CD14-positive monocyte (primary cell): ENCODE measurements at regions not wholly inside any gene's neighbourhood (a gene's known extent, or its start where the extent isn't known, plus 50 kb on each side); places are given as distances from the start of the nearest gene placed in this dataset.

ENCODE experiments used
- DNase-seq, 3 donors: peaks; one replicate each; pipeline ENCODE4 v3.0.0-alpha.2; 2011 to 2022
- H2AFZ ChIP-seq: 2 replicates; pipeline ENCODE4 v1.6.0; 2012; ENCODE audit warnings: mild to moderate bottlenecking, low read depth, low read length, inconsistent platforms; ENCODE audit not compliant: insufficient read depth, poor library complexity, severe bottlenecking
- H3K27ac ChIP-seq, 2 donors: 1 replicate in 1 of 2; 2 replicates in 1 of 2; pipeline ENCODE4 v1.5.1; 2012 to 2013; ENCODE audit warnings: low read length in 2 of 2, control low read depth in 1 of 2, inconsistent platforms in 1 of 2, low read depth in 1 of 2, mild to moderate bottlenecking in 1 of 2
- H3K27me3 ChIP-seq, 2 donors: one replicate each; pipeline versions ENCODE4 v1.6.0 to v1.6.1; 2011 to 2013; ENCODE audit warnings: low read length in 2 of 2; ENCODE audit not compliant: control insufficient read depth in 2 of 2, insufficient read depth in 2 of 2
- H3K36me3 ChIP-seq, 2 donors: replicated peaks in 1 of 2; 1 replicate in 1 of 2; 2 replicates in 1 of 2; pipeline versions ENCODE4 v1.5.1 to v1.6.1; 2012 to 2013; ENCODE audit warnings: low read length in 2 of 2, control low read depth in 1 of 2, inconsistent platforms in 1 of 2, mild to moderate bottlenecking in 1 of 2; ENCODE audit not compliant: insufficient read depth in 2 of 2, control insufficient read depth in 1 of 2
- H3K4me1 ChIP-seq, 2 donors: 1 replicate in 1 of 2; 2 replicates in 1 of 2; pipeline versions ENCODE4 v1.5.1 to v1.6.1; 2012 to 2013; ENCODE audit warnings: low read length in 2 of 2, control low read depth in 1 of 2, inconsistent platforms in 1 of 2, mild to moderate bottlenecking in 1 of 2, moderate library complexity in 1 of 2; ENCODE audit not compliant: insufficient read depth in 2 of 2, control insufficient read depth in 1 of 2
- H3K4me2 ChIP-seq: replicated peaks from 2 replicates; pipeline ENCODE3; 2012; ENCODE audit warnings: low read length, moderate library complexity, mild to moderate bottlenecking; ENCODE audit not compliant: poor library complexity, severe bottlenecking; ENCODE audit errors: extremely low read depth
- H3K4me3 ChIP-seq, 3 experiments: fragments of 200-600 bp in 1 of 3; sonication (generic) in 1 of 3; replicated peaks in 1 of 3; 1 replicate in 2 of 3; 2 replicates in 1 of 3; pipeline ENCODE4 v1.5.1; 2011 to 2013; ENCODE audit warnings: low read length in 3 of 3, mild to moderate bottlenecking in 3 of 3, control low read depth in 2 of 3, low read depth in 2 of 3, inconsistent platforms in 1 of 3, moderate library complexity in 1 of 3
- H3K79me2 ChIP-seq: 2 replicates; pipeline ENCODE4 v1.6.0; 2012; ENCODE audit warnings: mild to moderate bottlenecking, control low read depth, inconsistent platforms, low read length, moderate library complexity; ENCODE audit not compliant: insufficient read depth
- H3K9ac ChIP-seq: 2 replicates; pipeline ENCODE4 v1.6.0; 2017; ENCODE audit warnings: low read length, mild to moderate bottlenecking; ENCODE audit not compliant: insufficient read depth, poor library complexity, severe bottlenecking
- H3K9me3 ChIP-seq, 2 donors: replicated peaks in 1 of 2; 1 replicate in 1 of 2; 2 replicates in 1 of 2; pipeline versions ENCODE4 v1.5.1 to v1.6.1; 2012 to 2013; ENCODE audit warnings: low read length in 2 of 2, control low read depth in 1 of 2; ENCODE audit not compliant: control insufficient read depth in 1 of 2, insufficient read depth in 1 of 2
- H4K20me1 ChIP-seq: 2 replicates; pipeline ENCODE4 v1.6.0; 2012; ENCODE audit warnings: mild to moderate bottlenecking, low read length, control low read depth, moderate library complexity; ENCODE audit not compliant: insufficient read depth
- H3K27ac Mint-ChIP-seq, 7 donors: one replicate each; pipeline ENCODE4 v1.8.0; 2020; ENCODE audit warnings: mild to moderate bottlenecking in 7 of 7, mixed read lengths in 7 of 7, moderate library complexity in 6 of 7, inconsistent platforms in 2 of 7
- H3K27me3 Mint-ChIP-seq, 3 donors: one replicate each; pipeline ENCODE4 v1.8.0; 2021 to 2022; ENCODE audit warnings: low read depth in 3 of 3, mild to moderate bottlenecking in 3 of 3, mixed read lengths in 3 of 3, moderate library complexity in 3 of 3, inconsistent platforms in 1 of 3
- H3K36me3 Mint-ChIP-seq, 2 donors: one replicate each; pipeline ENCODE4 v1.8.0; 2020; ENCODE audit warnings: mixed read lengths in 2 of 2, inconsistent platforms in 1 of 2, mild to moderate bottlenecking in 1 of 2
- H3K4me1 Mint-ChIP-seq: one replicate; pipeline ENCODE4 v1.8.0; 2020; ENCODE audit warnings: mild to moderate bottlenecking, mixed read lengths
- H3K4me3 Mint-ChIP-seq, 2 donors: one replicate each; pipeline ENCODE4 v1.8.0; 2020; ENCODE audit warnings: mild to moderate bottlenecking in 2 of 2, mixed read lengths in 2 of 2, moderate library complexity in 1 of 2
- H3K9me3 Mint-ChIP-seq, 7 donors: one replicate each; pipeline ENCODE4 v1.8.0; 2020 to 2022; ENCODE audit warnings: mixed read lengths in 7 of 7, mild to moderate bottlenecking in 6 of 7, moderate library complexity in 6 of 7, inconsistent platforms in 2 of 7
- CTCF ChIP-seq: fragments of 200-600 bp; IDR thresholded peaks from one replicate; pipeline ENCODE4 v1.8.0; 2022; ENCODE audit warnings: antibody characterized with exemption, mild to moderate bottlenecking
- WGBS: methylation state at CpG from one replicate; pipeline ENCODE4 v1.1.5; 2013; ENCODE audit warnings: missing lambda C conversion rate; ENCODE audit not compliant: insufficient coverage; 5-methylcytosine and 5-hydroxymethylcytosine counted together
- intact Hi-C, 2 donors: fragments of 100-400 bp; cut with micrococcal nuclease; formaldehyde crosslinking; loops; one replicate each; pipeline versions ENCODE4 v1.15.0 to v1.15.1; 2023

- H3K27me3 Mint-ChIP-seq, result no peaks in the 10 kb centered on the region
- H3K27ac ChIP-seq, result no peak overlapping the region
- H3K4me2 ChIP-seq, result no peak overlapping the region
- H3K4me3 Mint-ChIP-seq, result no peak overlapping the region
- no peaks in the 10 kb centered on the region for H3K27me3 ChIP-seq
- no peaks in the 10 kb centered on the region for H3K79me2 ChIP-seq
- no peaks in the 10 kb centered on the region for H3K36me3 ChIP-seq
- no peak overlapping the region for H2AFZ ChIP-seq
- H3K4me1 ChIP-seq, result no peaks in the 10 kb centered on the region
- no peaks in the 10 kb centered on the region for H4K20me1 ChIP-seq
- H3K9me3 Mint-ChIP-seq, result peaks cover 0 to 3% (median 0%) of the 10 kb centered on the region in 7 donors
- DNase-seq, result no peak
- H3K4me3 ChIP-seq, result no peak overlapping the region
- no peak for TF ChIP-seq CTCF
- H3K9me3 ChIP-seq, result no peaks in the 10 kb centered on the region
- no peaks in the 10 kb centered on the region for H3K4me1 Mint-ChIP-seq
- no peak overlapping the region for H3K9ac ChIP-seq
- WGBS, result 88% methylated on average over 2 of the region's 3 CpGs
- H3K27ac Mint-ChIP-seq, result no peak overlapping the region
- intact Hi-C loops, result no loop called here
- H3K36me3 Mint-ChIP-seq, result no peaks in the 10 kb centered on the region
Observed at GRCh38 chr5:93087326-93087725, 493.7 kb downstream of the NR2F1-AS1 start.

GRCh38 chr5:93082981-93083380 is 498.0 kb downstream of the NR2F1-AS1 start:
- no peaks in the 10 kb centered on the region for H3K79me2 ChIP-seq
- no peaks in the 10 kb centered on the region for H3K27me3 ChIP-seq
- H3K4me3 ChIP-seq, result no peak overlapping the region
- Mint-ChIP-seq H3K27me3 (no peaks in the 10 kb centered on the region), H3K4me1 (no peaks in the 10 kb centered on the region), H3K27ac (no peak overlapping the region), H3K9me3 (peaks cover 0 to 3% (median 0%) of the 10 kb centered on the region in 7 donors), H3K36me3 (no peaks in the 10 kb centered on the region), H3K4me3 (no peak overlapping the region)
- peaks cover 0 to 4% of the 10 kb centered on the region in 2 donors for H3K9me3 ChIP-seq
- no peak overlapping the region for H3K27ac ChIP-seq
- H3K4me1 ChIP-seq, result no peaks in the 10 kb centered on the region
- 83% methylated on average over 2 of the region's 2 CpGs for WGBS
- H3K4me2 ChIP-seq, result no peak overlapping the region
- H3K9ac ChIP-seq, result no peak overlapping the region
- no peak for DNase-seq
- intact Hi-C loops, result no loop called here
- H3K36me3 ChIP-seq, result no peaks in the 10 kb centered on the region
- H4K20me1 ChIP-seq, result no peaks in the 10 kb centered on the region
- no peak for TF ChIP-seq CTCF
- no peak overlapping the region for H2AFZ ChIP-seq
